Keratinocyte (primary cell): ENCODE measurements at regions not wholly inside any gene's neighbourhood (a gene's known extent, or its start where the extent isn't known, plus 50 kb on each side); places are given as distances from the start of the nearest gene placed in this dataset.

Source experiments
- DNase-seq: peaks from one replicate; pipeline ENCODE4 v3.0.0-alpha.2; 2011; ENCODE audit warnings: low read depth, missing footprints, low spot score
- FAIRE-seq: peaks from 2 replicates; lab custom pipeline; 2011; peaks lifted over from hg19 to GRCh38; lab: Jason Lieb, UNC
- H2AFZ ChIP-seq: 2 replicates; pipeline ENCODE4 v1.6.0; 2012; ENCODE audit warnings: low read length, control low read depth, inconsistent platforms; ENCODE audit not compliant: control insufficient read depth
- H3K27ac ChIP-seq: 2 replicates; pipeline ENCODE4 v1.5.1; 2011; ENCODE audit warnings: low read length; ENCODE audit not compliant: control insufficient read depth, insufficient read depth
- H3K27me3 ChIP-seq: 3 replicates; pipeline ENCODE4 v1.6.0; 2011; ENCODE audit warnings: low read length; ENCODE audit not compliant: control insufficient read depth, insufficient read depth; ENCODE audit errors: extremely low read depth
- H3K36me3 ChIP-seq, 2 experiments: 2 replicates in 1 of 2; 3 replicates in 1 of 2; pipeline ENCODE4 v1.5.1; 2011; ENCODE audit warnings: low read length in 2 of 2, mild to moderate bottlenecking in 1 of 2; ENCODE audit not compliant: control insufficient read depth in 2 of 2, insufficient read depth in 2 of 2; ENCODE audit errors: extremely low read depth in 1 of 2
- H3K4me1 ChIP-seq: 3 replicates; pipeline ENCODE4 v1.5.1; 2011; ENCODE audit warnings: low read length; ENCODE audit not compliant: control insufficient read depth, insufficient read depth; ENCODE audit errors: extremely low read depth
- H3K4me2 ChIP-seq: 3 replicates; pipeline ENCODE4 v1.6.0; 2011; ENCODE audit warnings: low read depth, low read length; ENCODE audit not compliant: control insufficient read depth, insufficient read depth; ENCODE audit errors: extremely low read depth
- H3K4me3 ChIP-seq, 3 experiments: fragments of 200-600 bp in 1 of 3; sonication (generic) in 1 of 3; 2 replicates in 2 of 3; 3 replicates in 1 of 3; pipeline ENCODE4 v1.5.1; 2011 to 2016; ENCODE audit warnings: low read length in 3 of 3, mild to moderate bottlenecking in 3 of 3, control low read depth in 2 of 3, inconsistent platforms in 1 of 3, low read depth in 1 of 3, mixed read lengths in 1 of 3, mixed run types in 1 of 3, moderate library complexity in 1 of 3; ENCODE audit not compliant: control insufficient read depth in 2 of 3, insufficient read depth in 2 of 3; ENCODE audit errors: extremely low read depth in 1 of 3
- H3K79me2 ChIP-seq: 2 replicates; pipeline ENCODE4 v1.6.0; 2012; ENCODE audit warnings: low read length; ENCODE audit not compliant: control insufficient read depth, insufficient read depth
- H3K9ac ChIP-seq: 3 replicates; pipeline ENCODE4 v1.6.0; 2011; ENCODE audit warnings: low read length; ENCODE audit not compliant: control insufficient read depth, insufficient read depth; ENCODE audit errors: extremely low read depth
- H3K9me1 ChIP-seq: 3 replicates; pipeline ENCODE4 v1.6.0; 2011; ENCODE audit warnings: low read length; ENCODE audit not compliant: control insufficient read depth, insufficient read depth; ENCODE audit errors: extremely low read depth
- H3K9me3 ChIP-seq: 2 replicates; pipeline ENCODE4 v1.5.1; 2012; ENCODE audit warnings: low read depth, low read length; ENCODE audit not compliant: control insufficient read depth
- H4K20me1 ChIP-seq: 3 replicates; pipeline ENCODE4 v1.6.0; 2011; ENCODE audit warnings: low read length; ENCODE audit not compliant: control insufficient read depth, insufficient read depth; ENCODE audit errors: extremely low read depth
- EZH2 ChIP-seq: IDR thresholded peaks from one replicate; pipeline ENCODE4 v1.6.1; 2012; ENCODE audit warnings: inconsistent platforms, mild to moderate bottlenecking, low read length, moderate library complexity
- dilution Hi-C: fragments of 300-500 bp; cut with MboI; formaldehyde crosslinking; loops from one replicate; pipeline ENCODE4 v1.7.0; 2020; ENCODE audit warnings: low sequenced_read_pairs; ENCODE audit not compliant: extremely low pct_ligation_motif_present
- TF ChIP-seq, protein P1 (sequence below), 3 experiments: IDR thresholded peaks in 1 of 3; conservative IDR thresholded peaks in 1 of 3; optimal IDR thresholded peaks in 1 of 3; 2 replicates in 2 of 3; 3 replicates in 1 of 3; pipeline versions ENCODE3 to v1.5.1; 2011; ENCODE audit warnings: low read length in 3 of 3, mild to moderate bottlenecking in 3 of 3, moderate library complexity in 2 of 3, control low read depth in 1 of 3, inconsistent platforms in 1 of 3; ENCODE audit not compliant: insufficient read depth in 2 of 3; ENCODE audit errors: extremely low read depth in 1 of 3

GRCh38 chr14:73775339-73776193, 61.4 kb upstream of the PNMA1 start:
- Histone ChIP-seq H3K36me3 (peaks cover 0 to 3% of the 10 kb centered on the region in 2 experiments), H3K4me2 (peak overlapping the region; percentile 8), H3K9me3 (no peaks in the 10 kb centered on the region), H3K27ac (no peak overlapping the region), H3K9me1 (peaks cover 4% of the 10 kb centered on the region), H3K4me1 (peaks cover 32% of the 10 kb centered on the region), H3K4me3 (no peak overlapping the region), H2AFZ (no peak overlapping the region), H3K79me2 (peaks cover 68% of the 10 kb centered on the region), H3K9ac (no peak overlapping the region), H3K27me3 (no peaks in the 10 kb centered on the region), H4K20me1 (peaks cover 4% of the 10 kb centered on the region)
- DNase-seq (no peak), FAIRE-seq (no peak)
- dilution Hi-C loops: no loop called here
- TF ChIP-seq EZH2: no peak
- TF ChIP-seq, protein P1, sequence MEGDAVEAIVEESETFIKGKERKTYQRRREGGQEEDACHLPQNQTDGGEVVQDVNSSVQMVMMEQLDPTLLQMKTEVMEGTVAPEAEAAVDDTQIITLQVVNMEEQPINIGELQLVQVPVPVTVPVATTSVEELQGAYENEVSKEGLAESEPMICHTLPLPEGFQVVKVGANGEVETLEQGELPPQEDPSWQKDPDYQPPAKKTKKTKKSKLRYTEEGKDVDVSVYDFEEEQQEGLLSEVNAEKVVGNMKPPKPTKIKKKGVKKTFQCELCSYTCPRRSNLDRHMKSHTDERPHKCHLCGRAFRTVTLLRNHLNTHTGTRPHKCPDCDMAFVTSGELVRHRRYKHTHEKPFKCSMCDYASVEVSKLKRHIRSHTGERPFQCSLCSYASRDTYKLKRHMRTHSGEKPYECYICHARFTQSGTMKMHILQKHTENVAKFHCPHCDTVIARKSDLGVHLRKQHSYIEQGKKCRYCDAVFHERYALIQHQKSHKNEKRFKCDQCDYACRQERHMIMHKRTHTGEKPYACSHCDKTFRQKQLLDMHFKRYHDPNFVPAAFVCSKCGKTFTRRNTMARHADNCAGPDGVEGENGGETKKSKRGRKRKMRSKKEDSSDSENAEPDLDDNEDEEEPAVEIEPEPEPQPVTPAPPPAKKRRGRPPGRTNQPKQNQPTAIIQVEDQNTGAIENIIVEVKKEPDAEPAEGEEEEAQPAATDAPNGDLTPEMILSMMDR (optimal IDR thresholded peaks at IDR 0.05 in 1 of 3, IDR thresholded peaks at IDR 0.05 in 1 of 3, conservative IDR thresholded peaks at IDR 0.05 in 1 of 3; ENCODE audit: extremely low read depth in 1 of 3, insufficient read depth in 2 of 3, low read length in 3 of 3): no peak

DNA sequence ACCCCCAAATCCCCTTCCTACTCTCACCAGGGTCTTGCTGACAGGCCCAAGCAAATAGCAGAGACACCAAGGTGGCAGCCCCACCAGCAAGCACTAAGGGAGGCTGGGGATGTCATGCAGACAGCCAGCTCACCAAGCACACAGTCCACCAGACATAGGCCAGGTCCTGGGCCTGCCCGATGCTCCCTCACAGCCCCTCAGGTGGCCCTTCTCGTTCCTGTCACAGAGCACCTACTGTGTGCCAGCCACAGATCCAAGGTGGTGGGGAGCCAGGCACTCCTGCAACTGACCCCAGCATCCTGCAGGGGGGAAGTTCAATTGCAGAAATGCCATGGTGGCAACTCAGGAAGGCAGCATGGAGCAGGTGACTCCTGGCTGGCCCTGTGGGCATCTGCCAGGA, 60.5 kb upstream of the PNMA1 start:
- dilution Hi-C loops: no loop called here
- no peak overlapping the region for H2AFZ ChIP-seq
- no peak for FAIRE-seq
- no peak overlapping the region for H3K4me2 ChIP-seq
- H3K9me1 ChIP-seq: peaks cover 4% of the 10 kb centered on the region
- no peak overlapping the region for H3K4me3 ChIP-seq
- peaks cover 0 to 3% of the 10 kb centered on the region in 2 experiments for H3K36me3 ChIP-seq
- H4K20me1 ChIP-seq: peaks cover 4% of the 10 kb centered on the region
- no peak overlapping the region for H3K9ac ChIP-seq
- TF ChIP-seq, protein P1 (optimal IDR thresholded peaks at IDR 0.05 in 1 of 3, IDR thresholded peaks at IDR 0.05 in 1 of 3, conservative IDR thresholded peaks at IDR 0.05 in 1 of 3; ENCODE audit: extremely low read depth in 1 of 3, insufficient read depth in 2 of 3, low read length in 3 of 3): no peak
- no peak for TF ChIP-seq EZH2
- no peak overlapping the region for H3K27ac ChIP-seq
- peaks cover 34% of the 10 kb centered on the region for H3K4me1 ChIP-seq
- DNase-seq: no peak
- H3K27me3 ChIP-seq: no peaks in the 10 kb centered on the region
- peaks cover 70% of the 10 kb centered on the region for H3K79me2 ChIP-seq
- no peaks in the 10 kb centered on the region for H3K9me3 ChIP-seq
